GM21367 (cell line): ENCODE measurements at regions not wholly inside any gene's neighbourhood (a gene's known extent, or its start where the extent isn't known, plus 50 kb on each side); places are given as distances from the start of the nearest gene placed in this dataset.
"Not testable (repeated sequence)": the region's sequence is repeated elsewhere in the genome, so short reads cannot be mapped to it uniquely, and the experiment has no call there.

Experiments
- ATAC-seq: cut with Tn5 transposase; IDR thresholded peaks from one replicate; pipeline ENCODE4 v1.9.1; 2021; ENCODE audit not compliant: unreplicated experiment

- ATAC-seq, result no peak
Measured at GRCh38 chr5:15106530-15107283, 235.1 kb upstream of the ANKH start.

DNA sequence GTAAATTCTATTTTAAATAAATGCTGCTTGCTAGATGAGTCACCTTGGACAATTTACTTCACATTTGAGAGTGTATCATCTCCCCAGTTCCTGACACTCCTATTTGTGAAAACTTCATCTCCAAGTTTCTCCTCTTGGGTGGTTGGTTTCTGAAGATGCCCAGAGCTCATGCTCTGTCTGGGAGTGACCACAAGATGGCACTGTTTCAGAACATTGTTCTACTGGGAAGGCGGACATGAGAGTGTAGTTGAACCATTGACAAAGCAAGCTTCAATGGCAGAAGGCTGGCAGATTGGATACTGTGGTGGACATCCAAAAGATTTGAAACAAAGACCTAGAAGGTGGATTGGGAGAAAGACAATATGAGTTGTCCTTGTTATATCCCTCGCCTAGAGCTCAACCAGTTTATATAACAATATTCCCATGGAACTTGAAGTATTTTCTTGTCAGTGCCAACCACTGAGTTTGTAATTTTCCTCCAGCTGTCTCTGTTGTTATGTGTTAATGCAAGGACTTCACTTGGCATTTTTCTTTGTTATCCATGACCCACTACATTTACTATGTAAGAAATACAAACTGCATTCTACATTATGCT lies 234.3 kb upstream of the ANKH start:
- ATAC-seq, result peak; percentile 88

DNA sequence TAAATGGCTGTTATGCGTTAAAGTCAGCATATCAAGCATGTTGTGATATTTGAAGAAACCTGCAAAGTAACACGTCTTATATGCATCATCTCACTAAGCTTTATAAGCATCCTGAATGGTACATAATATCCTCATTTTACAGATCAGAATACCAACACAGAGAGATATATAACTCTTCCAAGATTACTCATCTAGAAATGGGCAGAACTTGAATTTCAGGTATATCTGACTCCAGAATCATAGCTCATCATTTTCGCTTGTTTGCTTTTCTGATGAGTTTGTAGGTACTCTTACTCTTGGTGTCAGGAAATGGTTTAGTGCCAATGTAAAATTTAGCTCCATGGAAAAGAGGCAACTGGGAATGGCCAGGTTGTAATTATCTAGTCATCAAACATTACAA lies 232.3 kb upstream of the ANKH start:
- no peak for ATAC-seq

- no peak for ATAC-seq
Measured at GRCh38 chr5:15103130-15103529, 231.6 kb upstream of the ANKH start.

GRCh38 chr5:15097552-15097951 lies 226.0 kb upstream of the ANKH start:
- no peak for ATAC-seq

- ATAC-seq, result not testable (repeated sequence)
Measured at GRCh38 chr5:15096686-15097085, 225.1 kb upstream of the ANKH start.

DNA sequence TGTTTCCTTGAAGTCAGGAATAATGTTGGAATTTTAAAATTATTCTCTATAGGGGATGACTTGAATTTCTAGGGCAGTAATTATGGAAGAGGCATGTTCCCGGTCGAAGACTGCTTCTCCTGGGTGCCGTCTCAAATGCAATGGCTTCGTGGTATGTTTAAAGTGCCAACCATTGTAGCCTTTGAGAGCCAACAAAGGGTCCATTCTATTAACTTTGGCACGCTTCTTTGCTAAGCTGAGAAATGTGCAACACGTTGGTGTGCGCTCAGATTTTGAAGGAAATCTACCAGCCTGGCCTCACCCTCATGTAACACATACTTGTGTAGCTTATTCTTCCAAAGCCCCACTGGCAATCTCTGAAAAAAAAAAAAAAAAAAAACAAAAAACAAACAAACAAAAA lies 221.2 kb upstream of the ANKH start:
- no peak for ATAC-seq

GRCh38 chr5:15085671-15086070 lies 214.1 kb upstream of the ANKH start:
- no peak for ATAC-seq

DNA sequence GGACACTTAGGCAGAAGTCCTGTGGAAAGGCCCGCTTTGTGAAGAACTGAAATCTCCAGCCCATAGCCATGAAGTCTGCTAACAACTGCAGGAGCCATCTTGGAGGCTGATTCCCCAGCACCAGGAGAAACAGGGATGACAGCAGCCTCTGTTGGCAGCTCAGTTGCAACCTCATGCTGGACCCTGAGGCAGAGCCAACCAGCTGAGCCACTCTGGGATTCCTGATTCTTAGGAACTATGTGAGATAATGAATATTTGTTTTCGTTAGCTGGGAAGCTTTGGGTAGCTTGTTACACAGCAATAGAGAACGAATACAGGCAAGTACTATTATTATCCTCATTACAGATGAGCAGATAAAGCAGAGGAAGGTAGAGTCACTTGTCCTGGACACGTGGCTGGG lies 210.5 kb upstream of the ANKH start:
- ATAC-seq, result no peak

- ATAC-seq, result no peak
Measured at GRCh38 chr5:15080219-15080618, 208.6 kb upstream of the ANKH start.

- ATAC-seq, result no peak
Measured at GRCh38 chr5:15079566-15079965, 208.0 kb upstream of the ANKH start.

DNA sequence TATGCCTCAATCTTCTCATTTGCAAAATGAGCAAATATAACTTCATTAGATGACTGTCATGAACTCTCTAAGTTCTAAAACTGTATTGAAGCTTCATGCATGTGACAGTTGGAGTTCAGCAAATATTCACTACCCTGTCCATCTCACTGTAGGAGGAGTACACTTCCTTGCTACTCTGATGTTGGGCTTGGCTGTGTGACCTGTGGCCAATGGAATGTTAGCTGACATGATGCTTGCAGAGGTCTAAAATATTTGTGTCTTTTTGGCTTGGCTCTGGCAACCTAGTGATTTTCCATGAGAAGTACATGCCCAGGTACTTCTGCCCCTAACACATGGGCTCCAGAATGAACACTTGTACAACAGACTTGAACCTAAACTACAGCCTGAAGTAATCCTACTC lies 203.1 kb upstream of the ANKH start:
- ATAC-seq, result no peak

GRCh38 chr5:15073453-15073852 lies 201.9 kb upstream of the ANKH start:
- no peak for ATAC-seq

DNA sequence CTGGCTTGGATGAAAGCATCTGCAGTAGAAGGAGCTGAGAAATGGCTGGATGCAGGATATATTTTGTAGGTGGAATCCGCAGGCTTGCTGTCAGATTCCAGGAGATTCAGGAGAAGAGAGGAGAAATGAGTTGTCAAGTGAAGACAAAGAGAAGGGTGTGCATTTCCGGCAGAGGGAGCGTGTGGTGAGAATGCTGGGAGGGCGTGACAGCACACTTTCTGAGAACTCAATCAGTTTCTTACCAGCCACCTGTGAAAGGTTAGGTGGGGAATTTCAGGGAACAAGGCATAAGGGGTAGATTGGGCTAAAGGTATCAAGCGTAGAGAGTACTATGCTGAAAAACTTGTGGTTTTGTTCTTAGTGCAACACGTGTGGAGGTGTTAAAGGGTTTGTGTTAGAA lies 199.3 kb upstream of the ANKH start:
- no peak for ATAC-seq

- ATAC-seq, result no peak
Measured at GRCh38 chr5:15069407-15069905, 197.9 kb upstream of the ANKH start.

- ATAC-seq, result no peak
Measured at GRCh38 chr5:15065091-15065490, 193.5 kb upstream of the ANKH start.

DNA sequence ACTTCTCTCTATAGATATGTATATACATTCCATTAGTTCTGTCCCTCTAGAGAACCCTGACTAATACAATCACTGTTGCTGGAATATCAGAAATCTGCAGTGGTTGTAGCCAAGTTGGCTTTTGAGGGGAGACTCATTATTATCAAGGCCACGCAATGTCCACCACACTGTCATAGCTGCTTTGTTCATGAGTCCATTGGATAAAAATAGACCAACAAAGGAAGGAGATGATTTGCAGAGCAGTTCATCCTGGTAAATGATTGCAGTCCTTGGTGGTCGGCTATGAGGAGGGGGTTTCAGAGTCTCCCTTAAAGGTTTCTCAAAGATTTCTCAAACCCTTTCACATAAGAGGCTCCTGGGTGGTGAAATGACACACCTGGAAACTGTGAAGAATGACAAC lies 192.8 kb upstream of the ANKH start:
- ATAC-seq, result no peak

GRCh38 chr5:15056988-15057592 lies 185.5 kb upstream of the ANKH start:
- ATAC-seq, result no peak

DNA sequence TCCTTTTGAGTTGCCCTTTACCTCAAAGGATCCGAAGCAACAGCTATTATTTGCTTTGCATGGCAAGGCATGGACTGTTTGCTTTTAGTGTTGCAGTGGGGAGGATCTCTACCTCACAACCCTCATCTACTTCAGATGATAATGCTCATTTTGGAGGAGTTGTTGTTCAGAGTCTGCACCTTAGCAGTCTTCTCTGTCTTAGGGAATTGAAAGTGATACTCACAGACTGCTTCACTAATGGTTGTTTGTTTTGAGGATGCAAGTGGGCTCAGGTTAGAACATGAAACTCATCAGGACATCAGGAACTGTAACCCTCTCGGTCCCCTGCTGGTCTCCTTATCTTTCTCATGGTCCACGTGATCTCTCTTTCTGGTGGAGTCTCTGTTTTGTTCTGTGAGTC lies 172.9 kb upstream of the ANKH start:
- no peak for ATAC-seq

DNA sequence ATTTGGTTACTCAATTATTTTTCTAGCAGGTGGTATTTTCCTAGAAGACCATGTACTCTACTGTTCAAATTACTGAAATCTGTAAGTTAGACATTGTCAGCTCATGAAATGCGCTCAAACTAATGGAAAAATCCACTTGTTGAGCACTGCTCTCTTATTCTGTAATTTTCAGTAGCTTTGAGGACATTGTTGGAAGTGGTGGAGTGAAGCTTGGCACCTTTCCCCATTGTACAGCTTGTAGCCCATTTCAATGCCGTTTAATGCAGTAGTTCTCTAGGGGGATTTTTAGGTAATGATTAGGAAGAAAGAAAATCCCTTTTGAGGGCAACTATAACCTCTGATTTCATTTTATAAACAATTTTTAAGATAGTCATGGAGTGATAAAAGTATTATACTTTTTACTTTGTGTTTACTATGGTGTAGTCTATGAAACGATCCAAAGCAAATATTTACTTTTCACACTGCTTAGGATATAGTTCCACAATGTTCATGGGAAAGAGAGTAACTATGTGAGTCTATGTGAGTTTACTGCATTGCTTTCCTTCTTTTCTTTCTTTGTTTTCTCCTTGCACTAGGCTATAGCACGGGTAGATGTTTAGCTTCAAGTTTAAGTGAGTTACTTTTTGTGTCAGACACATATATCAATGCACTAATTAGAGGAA lies 165.8 kb upstream of the ANKH start:
- no peak for ATAC-seq

GRCh38 chr5:15034379-15034778 lies 162.8 kb upstream of the ANKH start:
- ATAC-seq, result no peak

GRCh38 chr5:15031180-15031579 lies 159.6 kb upstream of the ANKH start:
- ATAC-seq, result no peak
